Colonic mucosa (tissue), 4 donors: ENCODE measurements at regions not wholly inside any gene's neighbourhood (a gene's known extent, or its start where the extent isn't known, plus 50 kb on each side); places are given as distances from the start of the nearest gene placed in this dataset.

Source experiments
- DNase-seq: peaks from one replicate; pipeline ENCODE4 v3.0.0-alpha.2; 2020
- H3K27ac ChIP-seq: fragments of 200-600 bp; one replicate; pipeline ENCODE4 v1.8.0; 2021
- H3K27me3 ChIP-seq: fragments of 200-600 bp; one replicate; pipeline ENCODE4 v1.8.0; 2021
- H3K36me3 ChIP-seq: fragments of 200-600 bp; one replicate; pipeline ENCODE4 v1.8.0; 2021
- H3K4me1 ChIP-seq: fragments of 200-600 bp; one replicate; pipeline ENCODE4 v1.8.0; 2021; ENCODE audit warnings: mild to moderate bottlenecking
- H3K4me3 ChIP-seq: fragments of 200-600 bp; one replicate; pipeline ENCODE4 v1.8.0; 2021
- H3K9ac ChIP-seq, 2 donors: one replicate each; pipeline ENCODE4 v1.7.0; 2013; ENCODE audit warnings: control low read depth in 2 of 2, low read depth in 2 of 2, low read length in 2 of 2
- H3K9me3 ChIP-seq: fragments of 200-600 bp; one replicate; pipeline ENCODE4 v1.8.0; 2021
- CTCF ChIP-seq: fragments of 200-600 bp; IDR thresholded peaks from one replicate; pipeline ENCODE4 v1.8.0; 2022; ENCODE audit warnings: antibody characterized with exemption, mild to moderate bottlenecking
- intact Hi-C: fragments of 100-400 bp; cut with DNase I; formaldehyde crosslinking; loops from one replicate; pipeline ENCODE4 v1.14.1; 2022
- donor health status: healthy.
- donor health status: DM: no; HTN: no; CAD: no.
- donor health status: DM: no; HTN: no; CAD: no.

GRCh38 chr7:155954550-155955366 is 142.5 kb upstream of the SHH start:
- H3K9ac ChIP-seq: no peak overlapping the region
- no peak overlapping the region for H3K27ac ChIP-seq
- no peaks in the 10 kb centered on the region for H3K4me1 ChIP-seq
- intact Hi-C loops: no loop called here
- no peak for TF ChIP-seq CTCF
- no peaks in the 10 kb centered on the region for H3K9me3 ChIP-seq
- DNase-seq: no peak
- no peaks in the 10 kb centered on the region for H3K27me3 ChIP-seq
- no peak overlapping the region for H3K4me3 ChIP-seq
- H3K36me3 ChIP-seq: no peaks in the 10 kb centered on the region

GRCh38 chr7:155953781-155954549 is 141.7 kb upstream of the SHH start:
- H3K27me3 ChIP-seq: no peaks in the 10 kb centered on the region
- H3K9ac ChIP-seq: no peak overlapping the region
- no peak overlapping the region for H3K4me3 ChIP-seq
- no peak for TF ChIP-seq CTCF
- peak overlapping the region; percentile 7 for H3K27ac ChIP-seq
- DNase-seq: peak; percentile 50
- no peaks in the 10 kb centered on the region for H3K36me3 ChIP-seq
- intact Hi-C loops: no loop called here
- H3K4me1 ChIP-seq: no peaks in the 10 kb centered on the region
- H3K9me3 ChIP-seq: no peaks in the 10 kb centered on the region

GRCh38 chr7:155953501-155953778 is 141.2 kb upstream of the SHH start:
- DNase-seq: no peak
- H3K4me3 ChIP-seq: no peak overlapping the region
- H3K9ac ChIP-seq: no peak overlapping the region
- H3K27ac ChIP-seq: peak overlapping the region; percentile 7
- H3K4me1 ChIP-seq: no peaks in the 10 kb centered on the region
- intact Hi-C loops: no loop called here
- H3K27me3 ChIP-seq: no peaks in the 10 kb centered on the region
- TF ChIP-seq CTCF: no peak
- H3K9me3 ChIP-seq: no peaks in the 10 kb centered on the region
- H3K36me3 ChIP-seq: no peaks in the 10 kb centered on the region

- DNase-seq: no peak
- H3K27me3 ChIP-seq: no peaks in the 10 kb centered on the region
- H3K4me3 ChIP-seq: no peak overlapping the region
- H3K27ac ChIP-seq: no peak overlapping the region
- no peaks in the 10 kb centered on the region for H3K9me3 ChIP-seq
- H3K36me3 ChIP-seq: no peaks in the 10 kb centered on the region
- intact Hi-C loops: no loop called here
- H3K4me1 ChIP-seq: no peaks in the 10 kb centered on the region
- H3K9ac ChIP-seq: no peak overlapping the region
- TF ChIP-seq CTCF: no peak
Measured at GRCh38 chr7:155951554-155952158, 139.4 kb upstream of the SHH start.

GRCh38 chr7:155950898-155951553 is 138.8 kb upstream of the SHH start:
- Histone ChIP-seq H3K9ac (no peak overlapping the region), H3K9me3 (no peaks in the 10 kb centered on the region), H3K27ac (no peak overlapping the region), H3K27me3 (no peaks in the 10 kb centered on the region), H3K36me3 (no peaks in the 10 kb centered on the region), H3K4me3 (no peak overlapping the region), H3K4me1 (no peaks in the 10 kb centered on the region)
- no peak for TF ChIP-seq CTCF
- intact Hi-C loops: no loop called here
- no peak for DNase-seq
